BE2C (cell line): ENCODE measurements at regions not wholly inside any gene's neighbourhood (a gene's known extent, or its start where the extent isn't known, plus 50 kb on each side); places are given as distances from the start of the nearest gene placed in this dataset.

Experiments
- DNase-seq: peaks from one replicate; pipeline ENCODE4 v3.0.0-alpha.2; 2020
- H3K27me3 ChIP-seq: fragments of 250-450 bp; sonication (Bioruptor Pico); 2 replicates; pipeline ENCODE4 v1.5.1; 2020; ENCODE audit warnings: mild to moderate bottlenecking
- H3K36me3 ChIP-seq: fragments of 250-450 bp; sonication (Bioruptor Pico); 2 replicates; pipeline ENCODE4 v1.5.1; 2020; ENCODE audit warnings: mild to moderate bottlenecking
- H3K4me1 ChIP-seq: fragments of 250-450 bp; sonication (Bioruptor Pico); 2 replicates; pipeline ENCODE4 v1.5.1; 2020
- H3K4me3 ChIP-seq: 2 replicates; pipeline ENCODE4 v1.5.1; 2011; ENCODE audit warnings: low read depth, low read length
- H3K9me3 ChIP-seq: fragments of 250-450 bp; sonication (Bioruptor Pico); 2 replicates; pipeline ENCODE4 v1.5.1; 2020
- CTCF ChIP-seq: IDR thresholded peaks from 2 replicates; pipeline ENCODE4 v1.5.1; 2012; ENCODE audit warnings: mild to moderate bottlenecking, low read depth, low read length

GRCh38 chr18:56269958-56270357 is 368.4 kb downstream of the TXNL1 start:
- no peak for DNase-seq
- Histone ChIP-seq H3K9me3 (no peaks in the 10 kb centered on the region), H3K4me1 (no peaks in the 10 kb centered on the region), H3K36me3 (no peaks in the 10 kb centered on the region), H3K4me3 (no peak overlapping the region), H3K27me3 (no peaks in the 10 kb centered on the region)
- TF ChIP-seq CTCF: no peak

GRCh38 chr18:56268952-56269351 is 369.4 kb downstream of the TXNL1 start:
- no peak overlapping the region for H3K4me3 ChIP-seq
- H3K36me3 ChIP-seq: no peaks in the 10 kb centered on the region
- H3K4me1 ChIP-seq: no peaks in the 10 kb centered on the region
- DNase-seq: no peak
- H3K9me3 ChIP-seq: no peaks in the 10 kb centered on the region
- TF ChIP-seq CTCF: no peak
- H3K27me3 ChIP-seq: no peaks in the 10 kb centered on the region

GRCh38 chr18:56267334-56267733 is 371.1 kb downstream of the TXNL1 start:
- H3K4me1 ChIP-seq: no peaks in the 10 kb centered on the region
- H3K36me3 ChIP-seq: no peaks in the 10 kb centered on the region
- no peak for DNase-seq
- TF ChIP-seq CTCF: no peak
- H3K4me3 ChIP-seq: no peak overlapping the region
- no peaks in the 10 kb centered on the region for H3K27me3 ChIP-seq
- no peaks in the 10 kb centered on the region for H3K9me3 ChIP-seq

GRCh38 chr18:56258178-56258577 is 380.2 kb downstream of the TXNL1 start:
- no peak for DNase-seq
- no peaks in the 10 kb centered on the region for H3K27me3 ChIP-seq
- no peaks in the 10 kb centered on the region for H3K36me3 ChIP-seq
- H3K4me1 ChIP-seq: no peaks in the 10 kb centered on the region
- no peak for TF ChIP-seq CTCF
- no peaks in the 10 kb centered on the region for H3K9me3 ChIP-seq
- H3K4me3 ChIP-seq: no peak overlapping the region

- no peak for TF ChIP-seq CTCF
- H3K4me3 ChIP-seq: no peak overlapping the region
- no peaks in the 10 kb centered on the region for H3K9me3 ChIP-seq
- H3K4me1 ChIP-seq: no peaks in the 10 kb centered on the region
- DNase-seq: no peak
- no peaks in the 10 kb centered on the region for H3K27me3 ChIP-seq
- no peaks in the 10 kb centered on the region for H3K36me3 ChIP-seq
These were observed 381.2 kb downstream of the TXNL1 start for GRCh38 chr18:56257205-56257604.

GRCh38 chr18:56256659-56257058 is 381.7 kb downstream of the TXNL1 start:
- H3K36me3 ChIP-seq: no peaks in the 10 kb centered on the region
- DNase-seq: no peak
- H3K4me3 ChIP-seq: no peak overlapping the region
- no peaks in the 10 kb centered on the region for H3K9me3 ChIP-seq
- H3K27me3 ChIP-seq: no peaks in the 10 kb centered on the region
- no peak for TF ChIP-seq CTCF
- H3K4me1 ChIP-seq: no peaks in the 10 kb centered on the region
